Liver (tissue), 8 donors: ENCODE measurements at regions not wholly inside any gene's neighbourhood (a gene's known extent, or its start where the extent isn't known, plus 50 kb on each side); places are given as distances from the start of the nearest gene placed in this dataset.

Experiments
- DNase-seq: peaks from one replicate; pipeline ENCODE4 v3.0.0-alpha.2; 2017; ENCODE audit warnings: low spot score
- H3K27ac ChIP-seq, 2 donors: one replicate each; pipeline ENCODE4 v1.7.0; 2013; ENCODE audit warnings: inconsistent platforms in 2 of 2, low read length in 2 of 2, control low read depth in 1 of 2, low read depth in 1 of 2, mild to moderate bottlenecking in 1 of 2
- H3K27me3 ChIP-seq, 4 donors: one replicate each; pipeline versions ENCODE4 v1.6.1 to v1.7.0; 2013; ENCODE audit warnings: low read length in 3 of 4, inconsistent platforms in 1 of 4, mild to moderate bottlenecking in 1 of 4, moderate library complexity in 1 of 4; ENCODE audit not compliant: control insufficient read depth in 4 of 4, insufficient read depth in 4 of 4
- H3K36me3 ChIP-seq, 4 donors: one replicate each; pipeline versions ENCODE4 v1.6.1 to v1.7.0; 2013; ENCODE audit warnings: low read length in 3 of 4, mild to moderate bottlenecking in 3 of 4, low read depth in 1 of 4, moderate library complexity in 1 of 4; ENCODE audit not compliant: control insufficient read depth in 4 of 4, insufficient read depth in 3 of 4
- H3K4me1 ChIP-seq, 4 donors: one replicate each; pipeline versions ENCODE4 v1.6.1 to v1.7.0; 2013; ENCODE audit warnings: low read length in 3 of 4, mild to moderate bottlenecking in 3 of 4, moderate library complexity in 1 of 4; ENCODE audit not compliant: control insufficient read depth in 4 of 4, insufficient read depth in 4 of 4
- H3K4me3 ChIP-seq, 3 donors: one replicate each; pipeline versions ENCODE4 v1.6.1 to v1.7.0; 2013; ENCODE audit warnings: low read length in 3 of 3, control low read depth in 1 of 3, low read depth in 1 of 3, mild to moderate bottlenecking in 1 of 3
- H3K9ac ChIP-seq, 2 donors: one replicate each; pipeline ENCODE4 v1.7.0; 2013; ENCODE audit warnings: low read length in 2 of 2, mild to moderate bottlenecking in 2 of 2, moderate library complexity in 2 of 2, control low read depth in 1 of 2, low read depth in 1 of 2
- H3K9me3 ChIP-seq, 4 donors: one replicate each; pipeline versions ENCODE4 v1.6.1 to v1.7.0; 2013; ENCODE audit warnings: low read length in 3 of 4; ENCODE audit not compliant: control insufficient read depth in 4 of 4
- EGR1 ChIP-seq, 2 donors: IDR thresholded peaks; 2 replicates each; pipeline ENCODE4 v1.6.1; 2016 to 2018; ENCODE audit warnings: antibody characterized with exemption in 2 of 2, low read depth in 2 of 2
- FOXA1 ChIP-seq: IDR thresholded peaks from 2 replicates; pipeline ENCODE4 v1.6.1; 2016; ENCODE audit warnings: antibody characterized with exemption
- GABPA ChIP-seq, 2 donors: IDR thresholded peaks in 1 of 2; conservative IDR thresholded peaks in 1 of 2; 2 replicates each; pipeline ENCODE4 v1.6.1; 2016; ENCODE audit warnings: antibody characterized with exemption in 2 of 2, mild to moderate bottlenecking in 1 of 2, moderate library complexity in 1 of 2
- HNF4A ChIP-seq, 2 donors: conservative IDR thresholded peaks; 2 replicates each; pipeline ENCODE4 v1.6.1; 2016; ENCODE audit warnings: antibody characterized with exemption in 2 of 2, mild to moderate bottlenecking in 2 of 2
- HNF4G ChIP-seq: IDR thresholded peaks from 2 replicates; pipeline ENCODE4 v1.6.1; 2016; ENCODE audit warnings: antibody characterized with exemption
- JUND ChIP-seq, 2 donors: IDR thresholded peaks; 2 replicates each; pipeline ENCODE4 v1.6.1; 2016; ENCODE audit warnings: antibody characterized with exemption in 2 of 2
- NR2F2 ChIP-seq: IDR thresholded peaks from 2 replicates; pipeline ENCODE4 v1.6.1; 2016; ENCODE audit warnings: antibody characterized with exemption
- RAD21 ChIP-seq, 2 donors: IDR thresholded peaks; 2 replicates each; pipeline ENCODE4 v1.6.1; 2016; ENCODE audit warnings: antibody characterized with exemption in 2 of 2, mild to moderate bottlenecking in 2 of 2
- RXRA ChIP-seq, 2 donors: IDR thresholded peaks; 2 replicates each; pipeline ENCODE4 v1.6.1; 2017 to 2018; ENCODE audit warnings: antibody characterized with exemption in 2 of 2, mild to moderate bottlenecking in 1 of 2
- SP1 ChIP-seq: IDR thresholded peaks from 2 replicates; pipeline ENCODE4 v1.6.1; 2018; ENCODE audit warnings: antibody characterized with exemption, mild to moderate bottlenecking
- TAF1 ChIP-seq: conservative IDR thresholded peaks from 2 replicates; pipeline ENCODE4 v1.6.1; 2016; ENCODE audit warnings: antibody characterized with exemption, mild to moderate bottlenecking
- YY1 ChIP-seq: IDR thresholded peaks from 2 replicates; pipeline ENCODE4 v1.6.1; 2016; ENCODE audit warnings: antibody characterized with exemption, mild to moderate bottlenecking
- WGBS: extraction: QIAGEN DNeasy Blood & Tissue Kit; methylation state at CpG from one replicate; pipeline ENCODE4 v1.1.7; 2013; 5-methylcytosine and 5-hydroxymethylcytosine counted together
- TF ChIP-seq, protein P1 (sequence below): IDR thresholded peaks from 2 replicates; pipeline ENCODE4 v1.6.1; 2016; ENCODE audit warnings: antibody characterized with exemption
- TF ChIP-seq, protein P2 (sequence below): IDR thresholded peaks from 2 replicates; pipeline ENCODE4 v1.6.1; 2016; ENCODE audit warnings: antibody characterized with exemption
- TF ChIP-seq, protein P3 (sequence below): IDR thresholded peaks from 2 replicates; pipeline ENCODE4 v1.6.1; 2016; ENCODE audit warnings: antibody characterized with exemption, mild to moderate bottlenecking
- TF ChIP-seq, protein P4 (sequence below): fragments of 150-350 bp; IDR thresholded peaks from 2 replicates; pipeline ENCODE4 v1.5.1; 2017; ENCODE audit warnings: improper control_type of control experiment, low read depth, low read length; ENCODE audit not compliant: missing input control
- TF ChIP-seq, protein P5 (sequence below): IDR thresholded peaks from 2 replicates; pipeline ENCODE4 v1.6.1; 2016; ENCODE audit warnings: antibody characterized with exemption
- donor health status: healthy.
- donor health status: healthy.
- donor health status: healthy.
- donor health status: healthy.
- donor health status: healthy.

DNA sequence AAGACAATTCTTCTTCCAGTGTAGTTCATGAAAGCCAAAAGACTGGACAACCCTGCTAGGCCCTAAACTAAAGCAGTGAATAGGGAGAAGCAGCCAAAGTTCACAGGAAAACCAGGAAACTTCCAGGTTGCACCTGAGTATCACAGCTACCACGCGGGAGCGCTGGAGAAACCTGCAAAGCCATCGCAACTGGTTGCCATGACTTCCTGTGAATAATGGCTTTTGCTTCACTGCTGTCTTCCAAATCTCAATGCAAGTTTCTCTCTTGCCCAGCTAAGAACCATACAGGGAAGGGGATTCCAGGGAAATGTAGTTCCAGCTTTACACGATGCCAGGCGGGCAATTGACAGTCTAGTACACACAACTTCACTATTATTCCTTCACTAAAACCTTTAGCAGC is 114.1 kb downstream of the GXYLT1 start:
- H3K4me3 ChIP-seq: no peak overlapping the region
- no peak for DNase-seq
- 94% methylated on average over 6 of the region's 6 CpGs for WGBS

DNA sequence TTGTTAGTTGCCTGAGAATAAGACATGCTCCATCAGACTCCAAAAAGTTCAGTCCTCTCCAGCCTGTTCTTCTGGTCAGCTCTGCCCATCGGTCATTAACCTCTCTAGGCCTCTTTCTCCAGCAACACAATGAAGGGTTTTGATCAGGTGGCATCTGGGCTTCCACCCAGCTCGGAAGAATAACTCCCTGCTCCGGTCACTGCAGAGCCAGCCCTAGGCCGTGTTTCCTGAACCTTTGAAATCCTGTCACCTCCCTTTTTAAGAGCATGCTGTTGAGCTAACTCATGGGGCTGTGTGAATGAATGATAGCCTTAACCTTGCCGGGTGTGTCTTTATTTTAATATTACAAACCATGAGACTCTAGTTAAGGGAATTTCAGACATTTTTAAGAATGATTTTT is 117.1 kb downstream of the GXYLT1 start:
- TF ChIP-seq, protein P1, sequence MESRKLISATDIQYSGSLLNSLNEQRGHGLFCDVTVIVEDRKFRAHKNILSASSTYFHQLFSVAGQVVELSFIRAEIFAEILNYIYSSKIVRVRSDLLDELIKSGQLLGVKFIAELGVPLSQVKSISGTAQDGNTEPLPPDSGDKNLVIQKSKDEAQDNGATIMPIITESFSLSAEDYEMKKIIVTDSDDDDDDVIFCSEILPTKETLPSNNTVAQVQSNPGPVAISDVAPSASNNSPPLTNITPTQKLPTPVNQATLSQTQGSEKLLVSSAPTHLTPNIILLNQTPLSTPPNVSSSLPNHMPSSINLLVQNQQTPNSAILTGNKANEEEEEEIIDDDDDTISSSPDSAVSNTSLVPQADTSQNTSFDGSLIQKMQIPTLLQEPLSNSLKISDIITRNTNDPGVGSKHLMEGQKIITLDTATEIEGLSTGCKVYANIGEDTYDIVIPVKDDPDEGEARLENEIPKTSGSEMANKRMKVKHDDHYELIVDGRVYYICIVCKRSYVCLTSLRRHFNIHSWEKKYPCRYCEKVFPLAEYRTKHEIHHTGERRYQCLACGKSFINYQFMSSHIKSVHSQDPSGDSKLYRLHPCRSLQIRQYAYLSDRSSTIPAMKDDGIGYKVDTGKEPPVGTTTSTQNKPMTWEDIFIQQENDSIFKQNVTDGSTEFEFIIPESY: no peak
- no peak for TF ChIP-seq HNF4G
- no peak for TF ChIP-seq YY1
- TF ChIP-seq NR2F2: no peak
- TF ChIP-seq TAF1: no peak
- TF ChIP-seq, protein P2, sequence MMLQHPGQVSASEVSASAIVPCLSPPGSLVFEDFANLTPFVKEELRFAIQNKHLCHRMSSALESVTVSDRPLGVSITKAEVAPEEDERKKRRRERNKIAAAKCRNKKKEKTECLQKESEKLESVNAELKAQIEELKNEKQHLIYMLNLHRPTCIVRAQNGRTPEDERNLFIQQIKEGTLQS: no peak
- TF ChIP-seq JUND (IDR thresholded peaks at IDR 0.05): no peak
- TF ChIP-seq, protein P3, sequence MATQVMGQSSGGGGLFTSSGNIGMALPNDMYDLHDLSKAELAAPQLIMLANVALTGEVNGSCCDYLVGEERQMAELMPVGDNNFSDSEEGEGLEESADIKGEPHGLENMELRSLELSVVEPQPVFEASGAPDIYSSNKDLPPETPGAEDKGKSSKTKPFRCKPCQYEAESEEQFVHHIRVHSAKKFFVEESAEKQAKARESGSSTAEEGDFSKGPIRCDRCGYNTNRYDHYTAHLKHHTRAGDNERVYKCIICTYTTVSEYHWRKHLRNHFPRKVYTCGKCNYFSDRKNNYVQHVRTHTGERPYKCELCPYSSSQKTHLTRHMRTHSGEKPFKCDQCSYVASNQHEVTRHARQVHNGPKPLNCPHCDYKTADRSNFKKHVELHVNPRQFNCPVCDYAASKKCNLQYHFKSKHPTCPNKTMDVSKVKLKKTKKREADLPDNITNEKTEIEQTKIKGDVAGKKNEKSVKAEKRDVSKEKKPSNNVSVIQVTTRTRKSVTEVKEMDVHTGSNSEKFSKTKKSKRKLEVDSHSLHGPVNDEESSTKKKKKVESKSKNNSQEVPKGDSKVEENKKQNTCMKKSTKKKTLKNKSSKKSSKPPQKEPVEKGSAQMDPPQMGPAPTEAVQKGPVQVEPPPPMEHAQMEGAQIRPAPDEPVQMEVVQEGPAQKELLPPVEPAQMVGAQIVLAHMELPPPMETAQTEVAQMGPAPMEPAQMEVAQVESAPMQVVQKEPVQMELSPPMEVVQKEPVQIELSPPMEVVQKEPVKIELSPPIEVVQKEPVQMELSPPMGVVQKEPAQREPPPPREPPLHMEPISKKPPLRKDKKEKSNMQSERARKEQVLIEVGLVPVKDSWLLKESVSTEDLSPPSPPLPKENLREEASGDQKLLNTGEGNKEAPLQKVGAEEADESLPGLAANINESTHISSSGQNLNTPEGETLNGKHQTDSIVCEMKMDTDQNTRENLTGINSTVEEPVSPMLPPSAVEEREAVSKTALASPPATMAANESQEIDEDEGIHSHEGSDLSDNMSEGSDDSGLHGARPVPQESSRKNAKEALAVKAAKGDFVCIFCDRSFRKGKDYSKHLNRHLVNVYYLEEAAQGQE: no peak
- TF ChIP-seq, protein P4, sequence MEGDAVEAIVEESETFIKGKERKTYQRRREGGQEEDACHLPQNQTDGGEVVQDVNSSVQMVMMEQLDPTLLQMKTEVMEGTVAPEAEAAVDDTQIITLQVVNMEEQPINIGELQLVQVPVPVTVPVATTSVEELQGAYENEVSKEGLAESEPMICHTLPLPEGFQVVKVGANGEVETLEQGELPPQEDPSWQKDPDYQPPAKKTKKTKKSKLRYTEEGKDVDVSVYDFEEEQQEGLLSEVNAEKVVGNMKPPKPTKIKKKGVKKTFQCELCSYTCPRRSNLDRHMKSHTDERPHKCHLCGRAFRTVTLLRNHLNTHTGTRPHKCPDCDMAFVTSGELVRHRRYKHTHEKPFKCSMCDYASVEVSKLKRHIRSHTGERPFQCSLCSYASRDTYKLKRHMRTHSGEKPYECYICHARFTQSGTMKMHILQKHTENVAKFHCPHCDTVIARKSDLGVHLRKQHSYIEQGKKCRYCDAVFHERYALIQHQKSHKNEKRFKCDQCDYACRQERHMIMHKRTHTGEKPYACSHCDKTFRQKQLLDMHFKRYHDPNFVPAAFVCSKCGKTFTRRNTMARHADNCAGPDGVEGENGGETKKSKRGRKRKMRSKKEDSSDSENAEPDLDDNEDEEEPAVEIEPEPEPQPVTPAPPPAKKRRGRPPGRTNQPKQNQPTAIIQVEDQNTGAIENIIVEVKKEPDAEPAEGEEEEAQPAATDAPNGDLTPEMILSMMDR: no peak
- no peak for TF ChIP-seq SP1
- TF ChIP-seq FOXA1: no peak
- TF ChIP-seq EGR1 (IDR thresholded peaks at IDR 0.05; ENCODE audit: low read depth in 2 of 2): no peak
- TF ChIP-seq HNF4A (conservative IDR thresholded peaks at IDR 0.05): no peak
- TF ChIP-seq, protein P5, sequence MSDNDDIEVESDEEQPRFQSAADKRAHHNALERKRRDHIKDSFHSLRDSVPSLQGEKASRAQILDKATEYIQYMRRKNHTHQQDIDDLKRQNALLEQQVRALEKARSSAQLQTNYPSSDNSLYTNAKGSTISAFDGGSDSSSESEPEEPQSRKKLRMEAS: no peak
- no peak for TF ChIP-seq RXRA (IDR thresholded peaks at IDR 0.05)
- no peak for TF ChIP-seq GABPA (IDR thresholded peaks at IDR 0.05 in 1 of 2, conservative IDR thresholded peaks at IDR 0.05 in 1 of 2)
- no peak for TF ChIP-seq RAD21 (IDR thresholded peaks at IDR 0.05)

More for the DNA sequence above, 114.1 kb downstream of the GXYLT1 start:
- TF ChIP-seq, protein P3: no peak
- TF ChIP-seq SP1 (no peak), TAF1 (no peak)
- no peak overlapping the region for H3K27ac ChIP-seq
- no peak overlapping the region for H3K9ac ChIP-seq
- H3K9me3 ChIP-seq: no peaks in the 10 kb centered on the region
- no peaks in the 10 kb centered on the region for H3K27me3 ChIP-seq
- H3K36me3 ChIP-seq: no peaks in the 10 kb centered on the region
- no peaks in the 10 kb centered on the region for H3K4me1 ChIP-seq

More for the DNA sequence above, 117.1 kb downstream of the GXYLT1 start:
- no peak for DNase-seq
- Histone ChIP-seq H3K4me1 (peaks cover 0 to 4% (median 2%) of the 10 kb centered on the region in 4 donors), H3K27ac (no peak overlapping the region), H3K9me3 (no peaks in the 10 kb centered on the region), H3K4me3 (no peak overlapping the region), H3K27me3 (no peaks in the 10 kb centered on the region), H3K9ac (no peak overlapping the region), H3K36me3 (no peaks in the 10 kb centered on the region)
- 80% methylated on average over 5 of the region's 5 CpGs for WGBS
